ENCODE measurements at regions not wholly inside any gene's neighbourhood (a gene's known extent, or its start where the extent isn't known, plus 50 kb on each side); places are given as distances from the start of the nearest gene placed in this dataset.

DNA sequence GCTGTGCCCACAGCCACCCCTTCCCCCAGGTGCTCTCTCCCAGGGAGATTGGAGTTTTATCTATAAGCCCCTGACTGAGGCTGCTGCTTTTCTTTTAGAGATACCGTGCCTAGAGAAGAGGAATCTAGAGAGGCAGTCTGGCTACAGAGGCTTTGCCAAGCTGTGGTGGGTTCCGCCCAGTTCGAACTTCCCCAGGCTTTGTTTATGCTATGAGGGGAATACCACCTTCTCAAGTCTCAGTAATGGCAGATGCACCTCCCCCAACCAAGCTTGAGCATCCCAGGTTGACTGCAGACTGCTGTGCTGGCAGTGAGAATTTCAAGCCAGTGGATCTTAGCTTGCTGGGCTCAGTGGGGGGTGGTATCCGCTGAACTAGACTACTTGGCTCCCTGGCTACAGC, 157.4 kb downstream of the CAAP1 start:
- no peak for DNase-seq

DNA sequence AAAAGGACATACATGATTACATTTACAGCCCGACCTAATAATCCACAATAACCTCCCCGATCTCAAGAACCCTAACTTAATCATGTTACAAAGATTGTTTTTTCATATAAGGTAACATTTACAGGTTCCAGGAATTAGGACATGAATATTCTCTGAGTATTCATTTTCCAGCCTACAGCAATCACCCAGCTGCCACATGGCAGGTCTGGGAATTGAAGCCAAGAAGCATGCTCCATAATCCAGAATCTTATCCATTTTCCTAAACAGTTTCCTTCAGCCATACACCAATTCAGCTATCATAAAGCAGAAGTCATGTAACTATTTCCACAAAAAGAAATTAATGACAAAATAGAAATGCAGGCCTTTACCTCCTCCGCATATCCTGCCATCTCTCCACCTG, 163.4 kb downstream of the CAAP1 start:
- DNase-seq = no peak

DNA sequence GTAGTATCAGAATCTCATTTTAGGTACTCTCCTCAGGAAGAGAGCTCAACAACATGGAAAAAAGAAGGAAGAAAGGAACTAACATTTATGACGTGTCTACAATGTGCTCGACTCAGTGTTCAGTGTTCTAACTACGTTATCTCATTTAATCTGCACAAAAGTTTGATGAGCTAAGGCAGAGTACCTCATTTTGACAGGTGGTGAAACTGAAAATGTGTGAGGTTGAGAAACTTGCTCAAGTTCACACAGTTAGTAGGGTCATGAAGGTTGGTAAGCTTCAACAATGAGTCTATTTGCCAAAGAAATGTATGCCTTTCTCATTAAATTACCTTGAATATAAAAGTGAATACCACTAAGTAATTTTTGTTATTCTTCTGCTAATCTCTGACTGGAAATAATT, 165.1 kb downstream of the CAAP1 start:
- DNase-seq = no peak

DNA sequence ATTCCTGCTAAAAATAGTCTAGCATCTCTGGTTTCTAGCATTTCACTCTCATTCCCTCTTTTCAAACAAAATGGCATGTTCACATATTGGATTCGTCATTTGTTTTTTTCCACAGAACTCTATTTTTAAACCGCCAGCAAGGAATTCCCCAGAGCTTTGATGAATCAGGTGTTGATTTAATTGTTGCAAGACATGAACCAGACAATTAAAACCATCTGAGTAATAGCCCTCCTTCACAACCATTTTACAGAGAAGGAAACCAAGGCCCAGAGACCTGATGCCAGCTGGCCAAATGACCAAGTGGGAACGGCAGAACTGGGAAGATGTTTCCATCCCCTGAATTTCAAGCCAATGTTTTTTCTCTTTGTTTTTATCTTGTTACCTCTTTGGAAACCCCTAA, 167.0 kb downstream of the CAAP1 start:
- DNase-seq = no peak

DNA sequence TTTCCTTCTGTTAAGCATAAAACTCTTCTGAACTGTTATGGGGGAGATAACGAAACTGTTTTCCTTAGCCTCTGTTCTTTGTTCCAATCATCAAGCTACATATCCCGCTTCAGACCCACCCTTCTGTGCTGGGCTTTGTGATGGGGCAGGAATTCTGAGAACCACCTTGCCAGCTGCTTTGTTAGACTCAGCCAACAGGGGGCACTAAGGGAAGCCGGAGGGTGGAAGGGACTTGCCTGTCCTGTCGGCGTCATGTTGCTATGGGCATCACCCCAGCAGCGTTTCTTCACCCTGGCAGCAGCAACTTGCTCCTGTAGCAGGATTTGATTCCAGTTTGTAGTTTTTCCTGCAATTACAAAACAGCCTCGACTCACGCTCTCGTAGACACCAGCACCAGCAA, 169.1 kb downstream of the CAAP1 start:
- no peak for DNase-seq

DNA sequence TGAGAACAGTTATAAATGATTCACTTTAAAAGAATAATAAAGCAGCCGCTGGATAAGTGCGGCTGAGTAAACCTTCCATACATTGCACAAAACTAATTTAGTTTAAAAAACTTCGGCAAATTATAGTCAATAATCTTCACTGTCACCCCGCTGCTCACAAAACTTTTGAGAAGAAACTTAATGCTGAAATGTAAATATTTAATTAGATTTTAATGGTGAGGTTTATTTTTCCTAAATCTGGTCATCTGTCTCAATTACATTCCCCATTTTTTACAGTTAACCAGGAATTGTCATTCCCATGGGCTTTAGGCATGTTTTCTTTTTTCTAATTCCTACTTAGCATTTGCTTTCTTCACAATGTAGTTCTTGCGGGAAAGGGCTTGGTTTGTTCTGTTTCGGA, 169.8 kb downstream of the CAAP1 start:
- no peak for DNase-seq

DNA sequence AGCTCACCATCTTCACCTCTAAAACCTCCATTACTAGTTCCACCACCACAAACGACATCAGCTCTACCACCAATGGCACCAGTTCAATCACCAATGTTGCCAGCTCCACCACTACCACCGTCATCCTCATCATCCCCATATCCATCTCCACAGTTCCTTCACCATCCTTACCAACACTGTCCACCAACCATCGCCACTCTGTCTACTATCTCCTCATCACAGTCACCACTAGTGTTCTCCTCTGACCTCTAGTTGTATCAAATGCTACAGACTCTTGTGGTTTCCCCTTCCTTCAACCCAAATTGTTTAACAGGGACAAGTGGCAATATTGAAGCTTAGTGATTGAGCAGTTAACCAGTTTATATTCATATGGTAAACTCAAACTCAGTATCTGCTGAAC, 182.6 kb downstream of the CAAP1 start:
- DNase-seq = no peak

DNA sequence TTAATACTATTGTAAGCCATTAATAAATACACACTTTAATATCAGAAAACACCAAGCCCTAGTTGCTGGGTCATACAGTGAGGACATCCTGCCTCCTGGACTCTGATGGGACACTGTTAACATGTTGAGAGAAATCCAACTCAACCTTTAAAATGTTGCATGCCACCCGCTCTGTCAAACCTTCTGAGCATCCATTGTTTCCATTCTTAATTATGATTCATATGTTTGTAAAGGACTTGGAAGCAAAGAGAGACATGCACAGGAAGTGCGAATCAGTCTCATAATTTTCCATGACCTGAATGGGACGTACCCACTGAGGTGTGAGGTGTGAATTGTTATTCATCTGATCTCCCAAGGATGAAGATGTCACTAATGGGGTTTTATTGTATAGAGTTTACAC, 186.4 kb downstream of the CAAP1 start:
- no peak for DNase-seq

DNA sequence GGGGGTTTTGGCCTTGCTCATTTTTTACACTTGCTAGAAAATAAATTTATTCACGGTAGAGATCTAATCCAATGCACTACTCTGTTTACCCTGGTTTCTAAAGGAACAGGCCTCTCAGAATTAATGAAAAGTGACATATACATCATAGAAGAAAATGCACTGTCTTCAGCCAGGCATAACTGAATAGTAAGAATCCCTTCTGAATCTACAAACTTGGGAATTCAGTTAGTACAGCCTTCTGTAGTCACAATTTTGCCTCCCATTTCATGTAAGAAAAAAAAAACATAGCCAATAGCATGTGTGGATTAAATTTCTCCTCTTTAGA, 197.3 kb downstream of the CAAP1 start:
- no peak for DNase-seq

DNA sequence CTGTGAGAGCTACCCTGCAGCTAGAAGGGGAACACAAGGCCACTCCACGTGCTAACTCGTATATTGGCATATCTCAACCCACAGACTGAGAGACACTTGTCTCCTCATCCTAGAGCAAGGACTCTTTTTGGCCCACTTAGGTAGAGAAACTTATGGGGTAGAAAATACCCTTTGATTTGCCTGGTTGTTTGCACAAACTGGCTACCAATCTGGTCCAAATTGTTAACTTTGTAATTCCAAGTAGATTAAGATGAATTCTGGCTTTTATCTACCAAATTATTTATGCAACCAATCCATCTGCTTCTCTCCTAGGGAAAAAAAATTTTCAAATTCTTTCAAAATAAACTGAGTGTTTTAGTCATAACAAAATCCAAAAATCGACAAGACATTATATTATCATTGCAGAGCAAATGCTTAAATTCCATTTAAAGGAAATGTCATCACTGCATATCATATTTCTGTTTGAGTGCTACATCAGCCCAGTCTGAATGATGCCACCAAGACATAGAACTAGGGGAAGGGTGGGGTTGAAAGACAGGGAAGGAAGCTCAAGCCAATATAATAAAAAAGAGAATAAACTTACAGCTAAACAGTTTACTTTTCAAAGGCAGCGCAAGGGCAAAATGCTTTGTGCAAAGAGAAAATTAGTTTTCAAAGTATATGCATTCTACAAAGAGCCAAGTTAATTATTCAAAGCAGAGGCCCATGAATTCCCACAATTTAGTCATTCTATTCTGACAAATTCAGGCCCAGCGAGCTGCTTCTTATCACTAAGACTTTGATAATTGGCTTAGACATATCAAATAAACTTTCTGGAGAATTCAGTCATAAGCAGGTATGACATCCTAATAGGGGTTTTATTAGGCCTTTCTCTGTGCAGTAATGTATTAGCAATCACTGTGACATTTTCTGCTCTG, 198.0 kb downstream of the CAAP1 start:
- DNase-seq = no peak

DNA sequence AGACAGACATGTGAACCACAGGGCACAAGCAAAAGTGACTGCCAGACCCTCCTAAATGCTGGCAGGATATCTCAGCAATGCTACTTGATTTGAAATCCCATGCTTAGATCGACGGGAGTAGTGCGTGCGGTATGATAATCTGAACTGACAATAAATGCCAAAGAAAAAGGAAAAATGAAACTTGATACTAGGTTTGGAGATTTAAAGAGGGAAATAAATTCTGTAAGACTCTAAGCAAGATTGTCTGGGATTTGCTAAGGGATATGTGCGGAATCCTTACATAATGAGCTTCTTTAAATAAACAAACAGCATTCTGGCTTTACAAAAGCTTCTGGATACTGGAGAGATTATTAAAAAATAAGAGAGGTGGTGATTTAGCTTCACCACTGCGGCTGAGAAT, 203.6 kb downstream of the CAAP1 start:
- no peak for DNase-seq

DNA sequence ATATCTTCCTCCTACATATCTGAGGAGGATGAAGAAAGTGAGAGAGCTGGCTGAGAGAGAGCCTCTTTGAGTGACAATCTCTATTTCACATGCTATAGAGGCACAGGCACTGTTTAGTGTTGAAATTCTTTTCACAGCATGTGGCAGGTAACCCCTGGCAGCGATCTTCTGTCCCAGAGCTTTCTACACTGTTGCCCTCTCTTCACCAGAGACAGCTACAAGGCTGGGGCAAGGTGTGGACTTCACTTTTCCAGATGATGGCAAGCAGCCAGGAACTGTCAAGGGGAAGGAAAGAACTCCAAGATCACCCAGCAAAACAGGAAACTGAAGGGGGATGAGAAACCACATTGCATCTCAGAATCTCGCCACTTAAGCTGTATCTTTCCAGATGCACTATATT, 205.2 kb downstream of the CAAP1 start:
- DNase-seq = no peak

DNA sequence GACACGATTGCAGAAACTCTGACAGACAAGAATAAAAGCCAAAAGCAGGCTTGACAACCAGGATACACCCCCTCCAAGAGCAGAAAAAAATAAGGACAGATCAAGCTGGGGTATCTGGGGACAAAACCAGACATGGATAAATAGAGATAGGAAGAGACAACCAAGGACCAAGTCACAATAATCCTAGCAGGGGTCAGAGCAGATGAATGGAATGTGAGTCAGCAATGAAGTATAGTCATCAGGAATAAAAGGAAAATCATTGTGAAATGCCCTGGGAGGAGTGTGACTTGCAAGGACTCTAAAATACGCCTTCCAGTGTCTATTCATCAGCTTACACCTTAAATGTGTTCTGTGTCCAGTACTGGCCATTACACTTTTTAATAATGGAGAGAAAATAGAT, 206.8 kb downstream of the CAAP1 start:
- no peak for DNase-seq

DNA sequence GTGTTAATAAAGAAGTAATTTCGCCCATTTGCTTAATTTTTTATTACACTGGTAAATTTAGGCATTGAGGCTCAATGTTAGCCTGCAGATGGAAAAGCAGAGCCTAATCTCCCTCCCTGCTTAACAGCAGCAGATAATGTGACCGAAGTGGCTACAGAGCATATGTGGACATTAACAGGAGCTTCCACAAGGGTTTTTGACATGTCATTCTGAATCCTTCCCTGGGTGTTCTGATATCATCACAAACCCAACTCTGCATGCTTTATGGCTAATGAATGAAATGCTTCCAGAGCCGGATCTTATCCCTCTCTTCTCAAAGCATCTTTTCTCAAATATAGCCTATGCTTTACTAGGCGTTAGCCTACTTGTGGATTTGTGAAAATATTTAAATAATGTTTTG, 208.6 kb downstream of the CAAP1 start:
- DNase-seq = no peak

DNA sequence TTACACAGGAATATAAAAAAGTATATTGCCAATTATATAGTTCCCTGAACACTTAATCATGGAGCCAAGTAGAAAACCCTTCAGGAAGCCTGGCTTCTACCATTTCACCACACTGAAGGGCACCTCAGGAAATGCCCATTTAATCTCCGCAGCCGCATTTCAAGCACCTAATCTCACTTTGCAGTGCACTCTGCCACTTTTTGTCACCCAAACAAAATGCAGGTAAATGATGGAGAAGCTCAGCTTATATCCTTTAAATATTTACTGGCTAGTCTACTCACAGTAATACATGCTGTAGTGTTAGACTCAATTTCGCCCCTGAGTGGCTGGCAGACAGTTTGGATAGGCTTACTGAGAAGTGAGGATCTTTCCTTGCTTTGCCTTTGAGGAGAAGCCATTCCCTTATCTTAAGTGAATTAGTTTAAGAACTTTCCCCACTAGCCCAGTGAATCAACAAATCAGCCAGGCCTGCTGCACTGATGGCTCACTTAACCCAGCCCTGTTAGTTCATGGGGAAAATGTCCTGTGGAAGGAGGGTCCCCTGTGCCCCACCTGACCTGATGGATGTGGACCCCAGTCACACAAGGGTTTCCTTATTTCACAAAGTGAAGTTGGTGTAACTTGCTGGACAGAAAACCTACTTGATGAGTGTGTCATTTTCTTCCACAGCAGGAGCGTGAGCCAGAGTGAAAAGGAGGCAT, 209.7 kb downstream of the CAAP1 start:
- DNase-seq = no peak

DNA sequence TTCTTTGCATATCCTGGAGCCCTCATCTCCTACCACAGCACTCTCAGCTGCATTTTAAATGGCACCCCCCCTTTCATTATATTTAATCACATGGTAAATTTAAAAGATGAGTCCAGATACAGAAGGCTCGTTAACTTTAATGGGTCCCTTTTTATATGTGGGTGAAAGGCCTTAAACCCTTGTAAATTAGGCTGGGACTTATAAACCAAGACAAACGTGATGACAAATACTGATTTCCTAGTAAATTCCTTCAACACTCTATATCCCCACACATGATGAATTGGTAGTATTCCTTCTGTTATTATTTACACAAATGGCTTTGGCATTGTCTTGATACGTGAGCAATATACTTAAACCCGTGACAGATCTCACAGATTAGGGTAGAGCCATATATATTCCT, 210.6 kb downstream of the CAAP1 start:
- no peak for DNase-seq

DNA sequence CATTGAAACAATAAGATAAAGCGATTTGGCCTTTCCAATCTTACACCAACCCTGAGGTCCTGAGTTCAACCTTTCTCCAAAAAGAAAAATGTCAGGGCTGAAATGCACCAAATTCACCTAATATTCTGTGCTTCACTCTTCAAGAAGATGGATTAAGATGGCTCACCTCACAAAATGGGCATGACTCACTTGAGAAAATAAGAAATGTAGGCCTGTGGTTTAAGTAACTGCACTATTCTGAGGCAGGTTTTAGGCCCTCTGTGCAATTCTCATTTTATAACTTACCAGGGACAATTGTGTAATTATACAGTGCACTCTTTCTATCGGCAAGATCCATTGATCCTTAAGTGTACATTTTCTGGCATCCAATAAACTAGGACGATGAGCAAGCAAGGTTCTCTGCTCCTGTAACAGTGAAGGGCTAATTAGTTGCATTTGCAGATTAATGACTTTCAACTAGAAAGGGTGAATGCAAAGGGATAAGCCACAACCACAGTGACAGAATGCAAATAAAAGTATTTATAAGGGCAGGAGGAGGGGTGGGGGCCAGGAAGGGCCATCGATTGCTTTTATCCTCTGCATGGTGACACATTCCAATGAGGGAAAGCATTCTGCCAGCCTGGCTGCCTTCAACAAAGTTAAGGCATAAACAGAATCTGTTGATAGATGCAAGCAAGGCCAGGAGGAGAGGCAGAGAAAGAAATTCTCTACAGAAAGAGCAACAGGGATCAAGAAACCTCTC, 214.5 kb downstream of the CAAP1 start:
- no peak for DNase-seq

DNA sequence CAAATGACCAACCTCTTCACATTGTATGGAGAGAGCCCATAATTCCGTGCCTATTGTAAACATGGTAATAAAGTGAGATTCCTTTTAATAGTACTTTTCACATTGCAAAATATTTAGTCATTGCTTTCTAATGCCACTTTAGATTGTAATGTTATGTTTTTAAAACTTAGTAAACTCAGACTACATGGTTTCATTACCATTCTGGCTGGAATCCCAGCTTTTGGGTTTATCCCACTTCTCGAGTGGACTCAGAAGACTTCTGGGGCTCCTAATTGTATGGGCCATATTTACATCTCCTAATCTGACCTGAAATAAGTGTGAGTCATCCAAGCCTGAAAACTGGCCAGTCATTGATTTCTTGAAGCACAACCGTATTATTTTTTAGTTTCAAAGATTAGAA, 217.6 kb downstream of the CAAP1 start:
- DNase-seq = no peak

DNA sequence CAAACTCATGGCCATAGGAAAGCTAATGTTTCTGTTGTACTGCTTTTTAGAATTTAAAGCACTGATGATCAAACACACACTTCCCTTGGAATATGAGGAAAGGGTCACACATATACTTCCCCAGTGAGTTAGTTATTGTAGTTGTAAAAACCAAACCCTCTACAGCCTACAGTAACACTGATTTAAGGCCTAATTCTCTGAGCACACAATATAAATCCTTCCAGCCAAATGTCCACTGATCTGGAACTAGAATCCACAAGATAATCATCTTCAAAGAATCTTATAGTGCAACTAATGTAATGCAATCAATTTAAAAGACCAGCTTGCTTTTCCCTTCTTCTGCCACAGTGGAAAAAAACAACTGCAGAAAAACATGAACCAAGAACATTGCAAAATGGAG, 219.3 kb downstream of the CAAP1 start:
- no peak for DNase-seq

DNA sequence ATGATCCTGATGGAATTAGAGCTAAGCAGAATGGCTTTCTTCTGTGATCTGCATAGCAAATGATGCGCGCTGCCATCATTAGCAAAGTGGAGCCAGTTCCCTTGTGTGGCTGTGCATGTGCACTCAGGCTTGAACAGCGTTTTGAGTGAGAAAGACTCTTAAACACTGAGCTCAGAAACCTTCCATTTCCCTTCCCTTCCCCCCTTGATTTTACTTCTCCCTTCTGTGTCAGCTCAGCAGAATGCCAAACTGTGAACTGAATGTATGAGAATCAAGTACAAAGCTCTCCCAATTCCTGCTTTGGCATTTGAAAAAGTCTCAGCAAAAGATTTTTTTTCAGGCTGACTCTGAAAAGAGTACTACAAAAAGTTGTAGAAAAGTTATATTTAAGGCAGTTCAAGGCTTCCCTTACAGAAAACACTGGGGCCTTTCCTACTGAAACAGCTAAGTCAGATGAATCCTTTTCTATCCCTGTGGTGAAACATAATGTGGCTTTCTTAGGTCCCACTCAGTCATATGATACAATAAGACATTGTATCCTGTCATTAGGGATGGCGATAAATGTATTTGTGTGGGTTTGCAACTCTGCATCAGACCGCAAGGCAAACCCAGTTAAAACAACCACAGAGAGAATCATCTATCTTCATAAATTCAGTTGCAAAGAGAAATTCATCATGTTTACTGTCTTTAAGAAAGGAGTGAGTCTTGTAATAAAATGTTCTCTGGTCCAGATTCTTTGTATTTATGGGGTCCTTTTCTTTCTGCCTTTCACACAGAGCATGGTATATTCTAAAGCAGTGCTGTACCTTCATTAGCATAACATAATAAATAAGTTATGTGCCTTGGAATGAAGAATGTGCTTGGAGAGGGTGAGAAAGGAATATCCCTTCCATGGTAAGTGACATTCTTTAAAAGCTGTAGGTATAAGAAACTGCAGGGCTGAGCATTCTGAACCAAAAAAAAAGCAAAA, 222.6 kb downstream of the CAAP1 start:
- DNase-seq = no peak

DNA sequence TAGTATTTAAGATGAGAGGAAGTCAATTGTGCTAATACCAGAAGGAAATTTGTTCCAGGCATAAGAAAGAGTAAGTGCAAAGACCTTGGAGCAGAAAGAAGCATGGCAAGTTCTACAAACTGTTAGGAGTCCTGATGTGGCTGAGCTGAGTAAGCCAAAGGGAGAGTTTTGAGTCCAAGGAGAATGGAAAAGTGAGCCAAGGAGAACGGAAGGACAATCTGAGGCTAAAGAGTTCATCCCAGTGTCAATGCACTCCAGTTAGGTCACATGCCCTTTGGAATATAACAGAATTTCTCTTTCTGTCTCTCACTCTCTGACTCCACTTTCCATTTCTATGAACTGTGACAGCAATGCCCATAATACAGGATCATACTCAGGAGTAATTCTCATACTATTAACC, 224.7 kb downstream of the CAAP1 start:
- no peak for DNase-seq

DNA sequence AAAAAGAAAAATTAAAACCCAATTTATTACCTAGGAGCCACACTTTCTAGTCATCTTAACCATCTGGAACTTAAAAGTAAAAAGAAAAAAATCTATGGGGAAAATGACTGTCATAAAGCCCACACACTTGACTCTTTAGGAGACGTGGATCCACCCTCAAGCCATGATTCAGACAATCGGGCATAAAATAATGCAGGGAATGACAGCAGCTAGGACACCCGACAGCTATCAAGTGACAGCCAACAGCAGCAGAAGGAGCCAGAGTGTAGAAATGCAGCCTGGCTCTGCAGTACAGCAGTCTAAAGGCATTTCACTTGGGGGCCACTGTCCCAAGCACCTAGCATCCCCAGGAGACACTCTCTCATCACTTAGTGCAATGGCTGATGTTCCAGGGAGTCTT, 226.9 kb downstream of the CAAP1 start:
- no peak for DNase-seq

Data from NCI-H1048 (cell line).